ENCODE measurements at regions not wholly inside any gene's neighbourhood (a gene's known extent, or its start where the extent isn't known, plus 50 kb on each side); places are given as distances from the start of the nearest gene placed in this dataset.

DNA sequence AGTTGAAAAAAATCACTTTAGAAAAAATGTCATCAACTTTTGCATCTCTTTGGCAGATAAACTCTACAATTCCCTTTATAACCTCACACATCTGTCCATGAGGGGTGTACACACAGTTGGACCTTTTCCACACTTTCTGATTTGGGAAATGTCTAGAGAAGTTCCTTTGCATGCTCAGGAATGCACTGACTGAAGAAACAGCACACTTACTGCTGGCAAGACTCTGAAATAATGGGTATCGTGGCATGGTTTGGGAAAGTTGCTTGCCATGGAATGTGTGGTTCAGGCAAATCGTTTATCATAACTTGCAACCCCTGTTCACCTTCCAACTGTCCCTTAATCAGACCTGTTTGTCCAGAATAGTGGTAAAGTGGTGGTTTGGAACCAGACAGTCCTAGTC, 135.3 kb upstream of the TGFBR2 start:
- CTCF ChIA-PET: no interaction called here

DNA sequence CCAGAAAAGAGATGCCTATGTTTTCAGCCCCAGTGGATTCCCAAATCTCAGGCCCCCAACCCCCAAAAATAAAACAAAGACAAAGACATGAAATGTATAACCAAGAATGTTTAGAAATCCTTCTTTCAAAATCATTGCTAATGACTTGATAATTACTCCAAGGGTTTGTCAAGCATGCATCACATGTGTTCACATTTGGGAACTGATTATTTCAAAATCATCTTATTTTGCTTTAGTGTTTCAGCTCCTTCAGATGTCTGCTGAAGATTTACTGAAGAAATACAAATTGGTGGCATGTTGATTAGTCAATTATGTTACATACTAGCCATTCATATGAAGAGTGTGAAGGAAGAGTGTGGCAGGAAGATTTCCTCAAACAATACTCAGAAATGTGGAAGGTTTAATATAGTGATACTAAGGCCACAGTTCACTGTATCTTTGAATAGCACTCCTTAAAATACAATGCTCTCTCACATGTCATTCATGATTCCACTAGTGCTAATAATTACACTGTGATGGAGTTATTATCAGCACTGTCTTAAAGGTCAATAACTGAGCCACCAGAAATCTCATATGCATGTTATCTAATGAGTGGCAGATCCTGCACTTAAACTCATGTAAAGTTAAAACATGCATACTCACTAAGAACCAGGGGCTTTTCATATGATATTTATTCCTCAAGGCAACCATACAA, 134.5 kb upstream of the TGFBR2 start:
- ChIA-PET CTCF (no interaction called here), POLR2A (no interaction called here)
- no peak for DNase-seq (ENCODE audit: extremely low spot score)
- TF ChIP-seq LEF1 (IDR thresholded peaks at IDR 0.05; ENCODE audit: borderline replicate concordance) (no peak), NFRKB (IDR thresholded peaks at IDR 0.05) (no peak), ELF4 (IDR thresholded peaks at IDR 0.05) (no peak), CTBP1 (IDR thresholded peaks at IDR 0.05; ENCODE audit: borderline replicate concordance) (no peak), FOXK2 (IDR thresholded peaks at IDR 0.05) (no peak)
- TF ChIP-seq, protein P1, sequence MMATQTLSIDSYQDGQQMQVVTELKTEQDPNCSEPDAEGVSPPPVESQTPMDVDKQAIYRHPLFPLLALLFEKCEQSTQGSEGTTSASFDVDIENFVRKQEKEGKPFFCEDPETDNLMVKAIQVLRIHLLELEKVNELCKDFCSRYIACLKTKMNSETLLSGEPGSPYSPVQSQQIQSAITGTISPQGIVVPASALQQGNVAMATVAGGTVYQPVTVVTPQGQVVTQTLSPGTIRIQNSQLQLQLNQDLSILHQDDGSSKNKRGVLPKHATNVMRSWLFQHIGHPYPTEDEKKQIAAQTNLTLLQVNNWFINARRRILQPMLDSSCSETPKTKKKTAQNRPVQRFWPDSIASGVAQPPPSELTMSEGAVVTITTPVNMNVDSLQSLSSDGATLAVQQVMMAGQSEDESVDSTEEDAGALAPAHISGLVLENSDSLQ (IDR thresholded peaks at IDR 0.05): no peak

More for the DNA sequence above, 135.3 kb upstream of the TGFBR2 start:
- TF ChIP-seq FOXA1 (IDR thresholded peaks at IDR 0.05) (no peak), ARNT (IDR thresholded peaks at IDR 0.05) (no peak), SUZ12 (IDR thresholded peaks at IDR 0.05) (no peak), LEF1 (IDR thresholded peaks at IDR 0.05; ENCODE audit: borderline replicate concordance) (no peak), SP1 (IDR thresholded peaks at IDR 0.05) (no peak), ELF4 (IDR thresholded peaks at IDR 0.05) (no peak), FOXM1 (IDR thresholded peaks at IDR 0.05; ENCODE audit: borderline replicate concordance) (no peak), NFRKB (IDR thresholded peaks at IDR 0.05) (no peak), HDGF (IDR thresholded peaks at IDR 0.05; ENCODE audit: borderline replicate concordance) (no peak), FOXK2 (IDR thresholded peaks at IDR 0.05) (no peak), BHLHE40 (IDR thresholded peaks at IDR 0.05; ENCODE audit: borderline replicate concordance) (no peak), TARDBP (IDR thresholded peaks at IDR 0.05) (no peak), CTBP1 (IDR thresholded peaks at IDR 0.05; ENCODE audit: borderline replicate concordance) (no peak), L3MBTL2 (conservative IDR thresholded peaks at IDR 0.05) (no peak), ZNF384 (IDR thresholded peaks at IDR 0.05) (no peak)
- TF ChIP-seq, protein P1 (IDR thresholded peaks at IDR 0.05): no peak
- POLR2A ChIA-PET: no interaction called here
- no peak for DNase-seq (ENCODE audit: extremely low spot score)

DNA sequence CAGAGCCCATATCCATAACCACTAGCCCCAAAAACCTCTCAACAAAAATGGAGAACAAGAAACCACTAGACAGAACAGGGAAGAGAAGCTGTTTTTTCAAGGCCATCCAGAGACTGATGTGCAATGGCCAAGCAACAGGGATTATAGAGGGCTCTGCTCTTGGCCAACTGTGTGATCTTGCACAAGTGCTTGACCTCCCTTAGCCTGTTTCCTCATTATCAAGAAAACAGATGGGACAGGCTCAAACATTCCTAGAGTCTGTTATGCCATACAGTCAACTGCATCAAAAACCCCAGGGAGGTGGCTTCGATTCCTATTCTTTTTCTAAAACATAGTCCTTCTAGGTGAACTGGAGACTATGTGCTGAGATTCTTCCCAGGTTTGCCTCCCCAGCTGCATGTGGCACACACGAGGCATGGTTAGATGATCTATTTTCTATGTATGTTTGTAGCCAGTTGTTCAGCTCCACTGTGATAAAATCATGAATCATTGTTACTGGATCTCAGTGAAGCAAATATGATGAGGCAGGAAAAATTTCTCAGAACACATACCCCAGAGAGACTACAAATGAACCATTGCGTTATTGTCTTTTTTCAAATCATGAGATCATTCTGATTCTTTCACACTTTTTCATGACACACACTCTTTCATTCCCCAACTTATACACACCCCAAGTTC, 132.9 kb upstream of the TGFBR2 start:
- no peak for DNase-seq (ENCODE audit: extremely low spot score)
- ChIA-PET CTCF (no interaction called here), POLR2A (no interaction called here)
- TF ChIP-seq, protein P1 (IDR thresholded peaks at IDR 0.05): no peak
- TF ChIP-seq ELF4 (IDR thresholded peaks at IDR 0.05): no peak
- no peak for TF ChIP-seq L3MBTL2 (conservative IDR thresholded peaks at IDR 0.05)
- no peak for TF ChIP-seq BHLHE40 (IDR thresholded peaks at IDR 0.05; ENCODE audit: borderline replicate concordance)
- no peak for TF ChIP-seq FOXA1 (IDR thresholded peaks at IDR 0.05)
- no peak for TF ChIP-seq LEF1 (IDR thresholded peaks at IDR 0.05; ENCODE audit: borderline replicate concordance)
- TF ChIP-seq ARNT (IDR thresholded peaks at IDR 0.05): no peak
- no peak for TF ChIP-seq SUZ12 (IDR thresholded peaks at IDR 0.05)
- no peak for TF ChIP-seq ZNF384 (IDR thresholded peaks at IDR 0.05)
- TF ChIP-seq NFRKB (IDR thresholded peaks at IDR 0.05): no peak
- TF ChIP-seq CTBP1 (IDR thresholded peaks at IDR 0.05; ENCODE audit: borderline replicate concordance): no peak
- TF ChIP-seq TARDBP (IDR thresholded peaks at IDR 0.05): no peak
- no peak for TF ChIP-seq SP1 (IDR thresholded peaks at IDR 0.05)
- TF ChIP-seq FOXK2 (IDR thresholded peaks at IDR 0.05): no peak
- no peak for TF ChIP-seq FOXM1 (IDR thresholded peaks at IDR 0.05; ENCODE audit: borderline replicate concordance)
- no peak for TF ChIP-seq HDGF (IDR thresholded peaks at IDR 0.05; ENCODE audit: borderline replicate concordance)

DNA sequence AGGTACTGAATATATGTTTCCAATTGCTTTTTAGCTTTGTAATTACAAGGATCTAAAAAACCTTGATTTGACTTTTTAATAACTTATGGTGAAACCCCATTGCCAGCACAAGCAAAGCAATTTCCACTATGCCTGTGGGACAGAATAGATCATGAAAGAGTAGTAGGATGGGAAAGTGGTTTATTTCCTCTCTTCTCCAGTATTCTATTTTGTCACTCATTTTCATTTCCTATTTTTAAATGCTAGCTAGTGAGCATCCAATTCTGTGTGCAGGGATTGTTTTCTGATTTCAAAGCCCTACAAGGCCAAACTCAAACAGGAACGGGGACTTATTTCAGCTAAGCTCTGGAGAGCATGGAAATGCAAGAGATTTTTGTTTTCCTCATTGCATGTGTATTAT, 132.0 kb upstream of the TGFBR2 start:
- TF ChIP-seq TARDBP (IDR thresholded peaks at IDR 0.05) (no peak), FOXM1 (IDR thresholded peaks at IDR 0.05; ENCODE audit: borderline replicate concordance) (no peak), CTBP1 (IDR thresholded peaks at IDR 0.05; ENCODE audit: borderline replicate concordance) (no peak), SUZ12 (IDR thresholded peaks at IDR 0.05) (no peak), FOXK2 (IDR thresholded peaks at IDR 0.05) (no peak), L3MBTL2 (conservative IDR thresholded peaks at IDR 0.05) (no peak), ELF4 (IDR thresholded peaks at IDR 0.05) (no peak), SP1 (IDR thresholded peaks at IDR 0.05) (no peak), HDGF (IDR thresholded peaks at IDR 0.05; ENCODE audit: borderline replicate concordance) (no peak), LEF1 (IDR thresholded peaks at IDR 0.05; ENCODE audit: borderline replicate concordance) (no peak), ZNF384 (IDR thresholded peaks at IDR 0.05) (no peak), BHLHE40 (IDR thresholded peaks at IDR 0.05; ENCODE audit: borderline replicate concordance) (no peak), ARNT (IDR thresholded peaks at IDR 0.05) (no peak), FOXA1 (IDR thresholded peaks at IDR 0.05) (no peak), NFRKB (IDR thresholded peaks at IDR 0.05) (no peak)
- TF ChIP-seq, protein P1 (IDR thresholded peaks at IDR 0.05): no peak
- CTCF ChIA-PET: no interaction called here
- DNase-seq (ENCODE audit: extremely low spot score): no peak
- POLR2A ChIA-PET: no interaction called here

Measured in HEK293T (cell line).